ENCODE measurements at regions not wholly inside any gene's neighbourhood (a gene's known extent, or its start where the extent isn't known, plus 50 kb on each side); places are given as distances from the start of the nearest gene placed in this dataset.

GRCh38 chr18:22814329-22814703 is 118.8 kb upstream of the RBBP8 start:
- Histone ChIP-seq H3K36me3 (no peaks in the 10 kb centered on the region), H3K4me1 (peaks cover 3% of the 10 kb centered on the region; the same call in 1 of the 2 replicates), H3K4me3 (ENCODE audit: low read depth, low read length) (no peak overlapping the region), H3K9me3 (no peaks in the 10 kb centered on the region), H3K27me3 (no peaks in the 10 kb centered on the region)
- no peak for DNase-seq
- TF ChIP-seq, protein P1, sequence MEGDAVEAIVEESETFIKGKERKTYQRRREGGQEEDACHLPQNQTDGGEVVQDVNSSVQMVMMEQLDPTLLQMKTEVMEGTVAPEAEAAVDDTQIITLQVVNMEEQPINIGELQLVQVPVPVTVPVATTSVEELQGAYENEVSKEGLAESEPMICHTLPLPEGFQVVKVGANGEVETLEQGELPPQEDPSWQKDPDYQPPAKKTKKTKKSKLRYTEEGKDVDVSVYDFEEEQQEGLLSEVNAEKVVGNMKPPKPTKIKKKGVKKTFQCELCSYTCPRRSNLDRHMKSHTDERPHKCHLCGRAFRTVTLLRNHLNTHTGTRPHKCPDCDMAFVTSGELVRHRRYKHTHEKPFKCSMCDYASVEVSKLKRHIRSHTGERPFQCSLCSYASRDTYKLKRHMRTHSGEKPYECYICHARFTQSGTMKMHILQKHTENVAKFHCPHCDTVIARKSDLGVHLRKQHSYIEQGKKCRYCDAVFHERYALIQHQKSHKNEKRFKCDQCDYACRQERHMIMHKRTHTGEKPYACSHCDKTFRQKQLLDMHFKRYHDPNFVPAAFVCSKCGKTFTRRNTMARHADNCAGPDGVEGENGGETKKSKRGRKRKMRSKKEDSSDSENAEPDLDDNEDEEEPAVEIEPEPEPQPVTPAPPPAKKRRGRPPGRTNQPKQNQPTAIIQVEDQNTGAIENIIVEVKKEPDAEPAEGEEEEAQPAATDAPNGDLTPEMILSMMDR (IDR thresholded peaks at IDR 0.05; ENCODE audit: low read depth, low read length): no peak

- TF ChIP-seq, protein P1 (IDR thresholded peaks at IDR 0.05; ENCODE audit: low read depth, low read length): no peak
- DNase-seq: peak; percentile 64
- Histone ChIP-seq H3K4me1 (peaks cover 3% of the 10 kb centered on the region; the same call in 1 of the 2 replicates), H3K4me3 (ENCODE audit: low read depth, low read length) (peak overlapping the region; percentile 49), H3K9me3 (no peaks in the 10 kb centered on the region), H3K36me3 (no peaks in the 10 kb centered on the region), H3K27me3 (no peaks in the 10 kb centered on the region)
Measured at GRCh38 chr18:22816266-22817176, 116.6 kb upstream of the RBBP8 start.

DNA sequence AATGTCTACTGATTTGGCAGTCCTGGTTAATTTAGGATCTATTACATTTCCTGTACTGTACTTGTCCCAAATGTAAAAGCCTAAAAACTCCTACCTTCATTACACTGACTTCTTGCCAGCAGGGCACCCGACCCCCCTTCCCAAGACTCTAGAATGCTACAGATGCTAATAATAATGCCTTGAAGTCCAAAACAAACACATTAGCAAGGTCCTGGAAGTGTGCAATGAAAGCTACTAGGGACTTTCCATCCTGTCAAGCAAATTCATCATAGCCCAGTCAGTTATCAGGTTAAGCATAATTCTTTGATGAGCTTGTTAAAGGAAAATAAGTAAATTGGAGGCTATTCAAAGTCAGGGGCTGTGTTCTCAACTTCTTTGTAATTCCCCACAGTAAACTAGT is 115.3 kb upstream of the RBBP8 start:
- Histone ChIP-seq H3K27me3 (no peaks in the 10 kb centered on the region), H3K9me3 (no peaks in the 10 kb centered on the region), H3K4me1 (peaks cover 3% of the 10 kb centered on the region; the same call in 1 of the 2 replicates), H3K36me3 (no peaks in the 10 kb centered on the region), H3K4me3 (ENCODE audit: low read depth, low read length) (no peak overlapping the region)
- DNase-seq: no peak
- TF ChIP-seq, protein P1 (IDR thresholded peaks at IDR 0.05; ENCODE audit: low read depth, low read length): no peak

GRCh38 chr18:22822024-22822423 is 111.1 kb upstream of the RBBP8 start:
- TF ChIP-seq, protein P1 (IDR thresholded peaks at IDR 0.05; ENCODE audit: low read depth, low read length): no peak
- Histone ChIP-seq H3K27me3 (no peaks in the 10 kb centered on the region), H3K4me3 (ENCODE audit: low read depth, low read length) (no peak overlapping the region), H3K9me3 (no peaks in the 10 kb centered on the region), H3K36me3 (no peaks in the 10 kb centered on the region), H3K4me1 (peaks cover 2% of the 10 kb centered on the region; the same call in 1 of the 2 replicates)
- no peak for DNase-seq

DNA sequence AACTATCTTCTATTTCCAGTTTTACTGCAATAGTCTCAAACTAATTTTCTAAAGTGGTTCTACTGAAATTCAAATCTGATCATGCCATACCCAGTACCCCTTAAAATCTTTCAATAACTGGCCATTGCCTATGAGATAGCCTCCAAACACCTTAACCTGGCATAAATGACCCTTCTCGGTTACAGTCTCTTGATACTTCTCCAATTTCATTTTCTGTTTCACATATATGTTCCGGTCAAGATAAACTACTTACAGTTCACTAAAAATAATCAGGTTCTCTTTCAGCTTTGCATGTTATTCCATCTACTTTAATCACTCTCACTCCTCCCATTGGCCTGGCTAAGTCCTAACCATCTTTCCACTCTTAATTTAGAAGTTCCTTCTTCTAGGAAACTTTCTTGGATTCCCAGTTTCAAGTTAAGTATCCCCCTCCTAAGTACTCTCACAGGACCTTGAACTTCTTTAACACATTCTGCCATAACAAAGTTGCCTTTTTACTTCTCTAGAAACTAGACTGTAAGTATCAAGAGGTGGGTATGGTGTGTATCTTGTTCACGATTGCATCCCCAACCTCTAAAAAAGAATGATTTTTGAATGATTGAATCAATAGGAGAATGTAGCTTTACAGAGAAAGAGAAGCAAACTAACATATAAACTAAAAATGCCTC is 110.2 kb upstream of the RBBP8 start:
- Histone ChIP-seq H3K27me3 (no peaks in the 10 kb centered on the region), H3K4me1 (no peaks in the 10 kb centered on the region), H3K9me3 (no peaks in the 10 kb centered on the region), H3K4me3 (ENCODE audit: low read depth, low read length) (no peak overlapping the region), H3K36me3 (no peaks in the 10 kb centered on the region)
- DNase-seq: no peak
- TF ChIP-seq, protein P1 (IDR thresholded peaks at IDR 0.05; ENCODE audit: low read depth, low read length): no peak

DNA sequence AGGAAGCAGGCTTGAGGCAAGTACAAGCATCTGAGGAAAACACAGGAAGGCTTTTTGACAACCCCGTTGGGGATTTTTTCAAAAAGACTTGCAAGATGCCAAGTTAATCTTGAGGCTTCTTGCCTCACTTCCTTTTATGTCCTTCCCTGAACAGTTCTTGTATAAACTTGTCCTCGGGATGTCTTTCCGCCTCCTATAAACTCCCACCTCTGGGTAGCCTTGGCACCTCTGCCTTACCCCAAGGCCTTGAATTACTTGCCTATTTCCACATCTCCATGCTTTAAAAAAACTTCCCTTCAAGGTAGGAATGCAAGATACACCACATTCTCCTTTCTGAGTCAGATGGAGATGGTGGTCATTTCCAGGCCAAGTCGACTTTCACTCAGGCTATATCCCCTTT is 106.4 kb upstream of the RBBP8 start:
- H3K27me3 ChIP-seq: no peaks in the 10 kb centered on the region
- no peaks in the 10 kb centered on the region for H3K36me3 ChIP-seq
- H3K4me3 ChIP-seq (ENCODE audit: low read depth, low read length): no peak overlapping the region
- no peaks in the 10 kb centered on the region for H3K9me3 ChIP-seq
- TF ChIP-seq, protein P1 (IDR thresholded peaks at IDR 0.05; ENCODE audit: low read depth, low read length): no peak
- no peak for DNase-seq
- no peaks in the 10 kb centered on the region for H3K4me1 ChIP-seq

Measured in BE2C (cell line).